ENCODE measurements at regions not wholly inside any gene's neighbourhood (a gene's known extent, or its start where the extent isn't known, plus 50 kb on each side); places are given as distances from the start of the nearest gene placed in this dataset.
"Not testable (repeated sequence)": the region's sequence is repeated elsewhere in the genome, so short reads cannot be mapped to it uniquely, and the experiment has no call there.

DNA sequence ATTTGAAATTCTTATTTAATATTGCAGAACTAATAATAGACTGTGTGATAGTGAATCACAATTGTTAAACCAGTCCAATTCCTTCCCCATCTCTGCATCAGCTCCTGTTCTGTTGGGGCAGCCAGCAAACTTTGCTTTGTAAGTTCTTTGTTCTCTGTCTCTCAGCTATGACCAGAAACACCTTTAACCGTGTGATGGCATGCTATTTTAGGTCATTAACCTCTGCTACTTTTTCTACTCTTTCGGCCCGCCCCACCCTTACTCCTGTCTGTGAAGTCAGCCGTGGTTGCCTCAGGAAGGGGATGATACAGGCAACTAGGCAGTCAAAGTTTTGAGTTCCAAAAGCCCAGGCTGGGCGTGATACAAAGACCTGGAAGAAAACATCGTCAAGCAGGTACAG is 51.3 kb upstream of the EGFL6 start:
- no peak for DNase-seq (ENCODE audit: low read depth in 2 of 2)

DNA sequence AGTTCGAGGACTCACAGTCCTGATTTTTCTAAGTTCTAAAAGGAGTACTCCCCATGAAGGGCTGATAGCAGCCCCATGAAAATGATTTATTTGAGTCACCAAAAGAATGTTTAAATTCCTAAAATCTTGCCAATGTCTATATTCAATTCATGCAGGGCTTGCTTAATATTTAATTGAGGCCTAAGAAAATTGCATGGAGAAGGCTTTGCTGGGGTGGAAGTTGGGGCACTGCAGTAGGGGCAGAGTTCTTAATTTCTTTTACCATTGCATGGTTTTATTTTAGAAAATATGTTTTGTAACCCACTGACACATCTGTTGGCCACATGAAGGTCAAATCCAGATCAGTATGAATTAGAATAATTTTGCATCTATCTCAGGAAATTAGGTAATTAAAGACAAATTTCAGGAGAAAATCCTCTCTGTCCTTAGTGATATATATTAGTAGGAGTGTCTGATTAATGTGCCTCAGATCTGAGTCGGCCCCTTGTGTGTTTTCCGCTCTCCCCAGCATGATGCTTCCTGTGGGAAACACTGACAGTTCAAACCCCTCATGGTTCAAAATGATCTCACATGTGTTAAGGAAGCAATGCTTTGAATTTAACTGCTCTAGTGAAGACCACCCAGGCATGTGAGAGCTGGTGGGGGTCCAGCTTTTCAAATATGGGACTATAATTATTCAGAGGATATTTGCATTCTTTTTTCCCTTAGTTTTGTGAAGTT is 54.0 kb upstream of the EGFL6 start:
- DNase-seq (ENCODE audit: low read depth in 2 of 2) = no peak

DNA sequence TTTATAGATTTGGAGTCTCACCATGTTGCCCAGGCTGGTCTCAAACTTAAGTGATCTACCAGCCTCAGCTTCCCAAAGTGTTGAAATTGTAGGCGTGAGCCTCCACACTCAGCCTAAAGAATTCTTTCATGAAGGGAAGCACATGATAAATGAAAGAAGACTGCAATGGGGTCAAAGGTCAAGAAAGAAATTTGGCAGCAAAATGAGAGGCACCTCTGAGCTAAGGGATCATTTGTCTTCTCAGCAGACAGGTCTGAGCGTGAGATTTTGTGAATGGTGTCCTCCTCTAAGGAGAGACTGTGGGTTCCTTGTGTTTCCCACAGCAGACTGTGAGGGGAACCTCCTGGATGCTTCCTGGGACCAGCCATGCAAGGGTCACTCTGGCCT is 57.5 kb upstream of the EGFL6 start:
- no peak for DNase-seq (ENCODE audit: low read depth in 2 of 2)

- no peak for DNase-seq (ENCODE audit: low read depth in 2 of 2)
Observed at GRCh38 chrX:13511241-13511943, 58.0 kb upstream of the EGFL6 start.

DNA sequence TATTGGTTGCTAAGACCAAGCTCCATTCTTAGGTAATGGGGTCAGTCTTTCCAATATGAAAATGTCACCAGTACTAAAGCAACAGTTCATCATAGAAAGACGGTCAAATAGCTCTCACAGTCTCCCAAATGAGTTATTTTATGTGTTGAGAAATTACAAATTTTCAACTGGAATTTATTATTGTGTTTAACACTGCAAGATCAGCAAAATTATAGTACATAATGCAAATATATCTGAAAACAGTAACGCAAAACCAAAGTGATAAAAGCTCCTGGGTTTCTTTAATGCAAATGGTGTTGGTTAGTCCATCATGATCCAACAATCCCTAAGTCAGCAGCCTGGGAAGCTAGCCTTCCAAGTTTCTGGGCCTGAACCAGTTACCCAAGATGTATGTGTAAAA is 61.5 kb upstream of the EGFL6 start:
- DNase-seq (ENCODE audit: low read depth in 2 of 2) = no peak

DNA sequence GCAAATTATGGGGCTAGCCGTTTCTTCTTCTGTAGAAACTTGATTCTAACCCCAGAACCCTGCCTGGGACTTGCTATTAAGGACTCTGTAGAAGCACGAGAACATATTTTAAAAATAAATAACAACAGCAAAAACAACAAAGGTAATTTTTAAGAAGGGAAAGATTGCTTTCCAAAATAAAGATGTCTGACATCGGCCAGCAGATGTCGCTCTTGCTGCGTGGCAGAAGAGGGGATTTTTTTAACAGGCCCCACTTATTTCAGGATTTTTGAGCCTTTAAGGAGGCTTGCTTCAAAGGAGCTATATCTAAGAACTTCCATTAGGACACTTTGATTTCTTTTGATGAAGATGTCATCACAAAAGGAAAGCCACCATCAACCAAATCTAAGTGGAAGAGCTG is 62.8 kb upstream of the EGFL6 start:
- DNase-seq (ENCODE audit: low read depth in 2 of 2) = peak; percentile 10 to 41

- no peak for DNase-seq (ENCODE audit: low read depth in 2 of 2)
Observed at GRCh38 chrX:13502590-13502989, 66.8 kb upstream of the EGFL6 start.

DNA sequence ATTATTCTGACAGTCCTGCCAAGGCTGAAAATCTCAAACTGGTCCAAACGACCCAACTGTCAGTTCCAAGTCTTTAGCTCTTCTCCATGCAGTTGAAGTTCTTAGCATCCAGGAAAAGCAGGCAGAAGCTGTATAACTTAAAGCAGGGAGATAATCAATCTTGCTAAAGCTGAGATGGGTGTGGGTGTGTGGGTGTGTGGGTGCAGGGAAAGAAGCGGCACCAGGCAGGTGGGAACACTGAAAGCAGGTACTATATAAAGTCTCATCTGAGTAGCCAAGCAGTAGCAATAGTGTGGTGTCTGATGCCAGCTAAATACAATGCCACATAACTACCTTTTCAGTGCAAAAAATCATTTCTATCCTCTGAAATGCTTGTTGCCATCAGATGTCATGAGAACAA is 69.7 kb upstream of the EGFL6 start:
- DNase-seq (ENCODE audit: low read depth in 2 of 2) = no peak

GRCh38 chrX:13498238-13498637 is 71.2 kb upstream of the EGFL6 start:
- no peak for DNase-seq (ENCODE audit: low read depth in 2 of 2)

GRCh38 chrX:13495232-13495631 is 74.2 kb upstream of the EGFL6 start:
- DNase-seq (ENCODE audit: low read depth in 2 of 2) = no peak

- no peak for DNase-seq (ENCODE audit: low read depth in 2 of 2)
Observed at GRCh38 chrX:13494562-13494961, 74.8 kb upstream of the EGFL6 start.

GRCh38 chrX:13493659-13494058 is 75.7 kb upstream of the EGFL6 start:
- no peak for DNase-seq (ENCODE audit: low read depth in 2 of 2)

GRCh38 chrX:13492286-13492685 is 77.1 kb upstream of the EGFL6 start:
- DNase-seq (ENCODE audit: low read depth in 2 of 2) = no peak

DNA sequence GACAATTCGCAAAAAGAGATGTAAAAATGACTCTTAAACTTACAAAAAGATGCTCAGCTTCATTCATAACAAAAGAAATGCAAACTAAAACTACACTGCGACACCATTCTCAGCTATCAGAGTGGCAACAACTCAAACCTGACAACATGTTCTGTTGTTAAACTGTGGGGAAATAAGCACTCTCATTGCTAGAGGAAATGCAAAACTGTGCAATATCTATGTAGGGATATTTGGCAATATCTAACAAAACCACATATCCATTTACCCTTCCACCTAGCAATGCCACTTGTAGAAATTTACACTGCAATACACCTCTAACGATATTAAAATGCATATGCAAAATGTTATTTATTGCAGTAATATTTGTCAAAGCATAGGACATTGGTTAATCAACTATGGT is 78.3 kb upstream of the EGFL6 start:
- DNase-seq (ENCODE audit: low read depth in 2 of 2) = no peak

- DNase-seq (ENCODE audit: low read depth in 2 of 2) = no peak
Observed at GRCh38 chrX:13489454-13489853, 79.9 kb upstream of the EGFL6 start.

DNA sequence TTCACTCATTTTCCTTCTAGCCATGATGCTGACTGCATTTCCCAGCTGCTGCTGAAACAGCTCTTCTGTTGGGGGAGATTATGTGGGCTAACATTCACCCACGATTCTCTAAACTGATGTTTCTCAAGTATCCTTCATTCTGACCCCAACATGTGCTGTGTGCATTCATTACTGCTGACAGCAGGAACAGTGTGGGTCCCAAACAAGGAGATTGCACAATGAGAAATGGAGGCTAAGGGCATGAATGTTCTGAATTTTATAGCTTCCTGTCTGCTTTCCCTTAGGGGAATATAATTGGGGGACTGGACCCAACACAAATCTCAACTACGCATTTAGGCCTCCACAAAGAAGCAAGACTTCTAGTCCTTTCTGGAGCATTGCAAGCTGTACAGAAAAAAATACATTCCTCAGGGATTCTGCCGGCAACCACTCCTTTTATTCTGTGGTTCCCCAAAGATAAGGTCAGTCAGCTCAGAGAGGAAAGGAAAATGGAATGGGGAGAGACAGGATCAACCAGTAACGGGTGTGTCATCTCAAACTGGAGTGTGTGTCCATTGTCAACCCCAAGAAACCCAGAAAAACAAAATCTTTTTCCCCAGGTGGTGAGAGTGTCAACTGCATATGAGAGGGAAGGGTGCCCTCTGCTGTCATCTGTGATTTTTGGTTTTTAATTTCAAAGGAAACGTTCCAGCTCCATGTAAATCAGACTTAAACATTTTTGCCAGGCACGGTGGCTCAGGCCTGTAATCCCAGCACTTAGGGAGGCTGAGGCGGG is 81.5 kb upstream of the EGFL6 start:
- peak in 1 of 2 donors; percentile 19 for DNase-seq (ENCODE audit: low read depth in 2 of 2)

DNA sequence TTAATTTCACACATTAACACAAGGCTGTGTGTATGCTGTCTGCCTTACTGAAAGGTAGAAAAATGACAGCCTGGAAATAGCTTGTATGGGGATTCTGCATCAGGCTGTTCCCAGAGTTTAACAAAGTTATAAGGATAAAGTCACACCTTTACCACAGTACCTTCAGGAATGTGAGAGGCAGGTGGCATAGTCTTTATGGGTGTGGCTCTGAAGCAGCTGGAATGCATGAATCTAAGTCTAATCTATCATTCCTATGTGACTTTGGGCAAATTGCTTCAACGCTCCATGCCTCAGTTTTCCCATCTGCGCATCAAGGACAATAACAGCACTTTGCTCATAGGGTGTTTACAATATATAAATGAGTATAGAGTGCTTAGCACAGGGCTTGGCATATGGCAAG is 84.2 kb upstream of the EGFL6 start:
- no peak for DNase-seq (ENCODE audit: low read depth in 2 of 2)

GRCh38 chrX:13483773-13484172 is 85.6 kb upstream of the EGFL6 start:
- DNase-seq (ENCODE audit: low read depth in 2 of 2) = no peak

DNA sequence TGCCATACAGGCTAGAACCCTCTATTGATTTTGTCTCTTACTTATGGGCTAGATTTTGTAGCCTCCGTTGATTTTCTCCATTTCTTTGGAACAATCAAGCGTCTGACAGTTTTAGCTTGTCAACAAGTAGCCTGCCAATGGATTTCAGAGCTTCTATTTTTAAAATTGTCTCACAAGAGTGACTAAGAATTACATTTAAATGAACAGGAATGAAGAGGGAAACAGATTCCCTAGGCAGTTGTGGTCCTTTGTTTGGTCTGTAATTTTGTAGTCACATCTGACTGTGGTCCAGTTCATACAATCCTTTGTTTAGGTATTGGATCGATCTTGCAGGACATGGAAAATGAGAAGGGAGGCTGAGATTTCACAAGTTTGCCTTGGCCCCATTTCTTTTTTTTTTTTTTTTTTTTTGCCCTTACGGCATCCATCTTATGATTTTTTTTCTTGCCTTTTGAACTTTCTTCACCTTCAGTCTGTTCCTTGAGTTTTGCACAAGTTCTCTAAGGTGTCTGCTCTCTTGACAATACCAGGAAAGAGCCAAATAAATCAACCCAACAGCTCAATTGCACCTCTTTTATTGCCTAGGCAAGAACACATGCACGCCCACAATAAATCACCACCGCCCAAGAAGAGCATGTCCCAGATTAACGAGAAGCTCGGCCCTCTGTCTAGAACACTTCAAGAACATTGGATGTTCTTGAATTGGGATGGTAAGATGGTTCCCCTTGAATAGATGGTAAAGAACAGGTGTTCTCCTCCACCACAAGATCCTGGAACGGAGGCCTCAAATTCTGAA is 86.5 kb upstream of the EGFL6 start:
- DNase-seq (ENCODE audit: low read depth in 2 of 2) = no peak

DNA sequence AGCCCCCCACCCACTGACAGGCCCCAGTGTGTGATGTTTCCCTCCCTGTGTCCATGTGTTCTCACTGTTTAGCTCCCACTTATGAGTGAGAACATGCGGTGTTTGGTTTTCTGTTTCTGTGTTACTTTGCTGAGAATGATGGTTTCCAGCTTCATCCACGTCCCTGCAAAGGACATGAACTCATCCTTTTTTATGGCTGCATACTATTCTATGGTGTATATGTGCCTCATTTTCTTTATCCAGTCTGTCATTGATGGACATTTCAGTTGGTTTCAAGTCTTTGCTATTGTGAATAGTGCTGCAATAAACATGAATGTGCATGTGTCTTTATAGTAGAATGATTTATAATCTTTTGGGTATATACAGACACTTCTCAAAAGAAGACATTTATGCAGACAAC is 88.6 kb upstream of the EGFL6 start:
- DNase-seq (ENCODE audit: low read depth in 2 of 2) = not testable (repeated sequence)

GRCh38 chrX:13479452-13479813 is 90.0 kb upstream of the EGFL6 start:
- DNase-seq (ENCODE audit: low read depth in 2 of 2) = no peak
